Spleen (tissue), 7 donors: ENCODE measurements at regions not wholly inside any gene's neighbourhood (a gene's known extent, or its start where the extent isn't known, plus 50 kb on each side); places are given as distances from the start of the nearest gene placed in this dataset.

ENCODE experiments used
- POLR2A ChIP-seq, 3 donors: fragments of 450-650 bp; IDR thresholded peaks; one replicate each; pipeline ENCODE4 v1.5.1; 2017; ENCODE audit warnings: antibody characterized with exemption in 3 of 3, mild to moderate bottlenecking in 1 of 3
- TF ChIP-seq, protein P1 (sequence below), 11 experiments: fragments of 200-600 bp in 7 of 11; fragments of 450-650 bp in 4 of 11; sonication (generic) in 4 of 11; IDR thresholded peaks in 8 of 11; conservative IDR thresholded peaks in 3 of 11; 1 replicate in 7 of 11; 2 replicates in 4 of 11; pipeline versions ENCODE4 v1.4.0 to v1.8.0; 2016 to 2021; ENCODE audit warnings: antibody characterized with exemption in 11 of 11, inconsistent platforms in 4 of 11, mild to moderate bottlenecking in 1 of 11
- donor health status: DM: no; HTN: no; CAD: no; lungs with moderate emphysema.
- donor health status: DM: no; HTN: no; CAD: no.
- donor health status: DM: no; HTN: no; CAD: no.

DNA sequence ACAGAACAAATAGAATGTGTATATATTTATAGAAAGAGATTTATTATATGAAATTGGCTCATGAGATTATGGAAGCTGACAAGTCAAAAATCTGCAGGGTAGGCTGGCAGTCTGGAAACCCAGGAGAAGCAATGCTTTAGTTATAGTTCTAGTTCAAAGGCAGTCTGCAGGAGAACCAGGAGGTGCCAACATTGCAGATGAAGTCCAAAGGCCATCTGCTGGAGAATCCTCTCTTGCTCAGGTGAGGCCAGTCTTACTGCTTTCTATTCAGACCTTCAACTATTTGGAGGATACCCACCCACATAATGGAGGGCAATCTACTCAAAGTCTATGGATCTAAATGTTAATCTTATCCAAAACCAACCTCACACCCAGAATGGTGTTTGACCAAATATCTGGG, 75.9 kb upstream of the MRPS6 start:
- TF ChIP-seq, protein P1, sequence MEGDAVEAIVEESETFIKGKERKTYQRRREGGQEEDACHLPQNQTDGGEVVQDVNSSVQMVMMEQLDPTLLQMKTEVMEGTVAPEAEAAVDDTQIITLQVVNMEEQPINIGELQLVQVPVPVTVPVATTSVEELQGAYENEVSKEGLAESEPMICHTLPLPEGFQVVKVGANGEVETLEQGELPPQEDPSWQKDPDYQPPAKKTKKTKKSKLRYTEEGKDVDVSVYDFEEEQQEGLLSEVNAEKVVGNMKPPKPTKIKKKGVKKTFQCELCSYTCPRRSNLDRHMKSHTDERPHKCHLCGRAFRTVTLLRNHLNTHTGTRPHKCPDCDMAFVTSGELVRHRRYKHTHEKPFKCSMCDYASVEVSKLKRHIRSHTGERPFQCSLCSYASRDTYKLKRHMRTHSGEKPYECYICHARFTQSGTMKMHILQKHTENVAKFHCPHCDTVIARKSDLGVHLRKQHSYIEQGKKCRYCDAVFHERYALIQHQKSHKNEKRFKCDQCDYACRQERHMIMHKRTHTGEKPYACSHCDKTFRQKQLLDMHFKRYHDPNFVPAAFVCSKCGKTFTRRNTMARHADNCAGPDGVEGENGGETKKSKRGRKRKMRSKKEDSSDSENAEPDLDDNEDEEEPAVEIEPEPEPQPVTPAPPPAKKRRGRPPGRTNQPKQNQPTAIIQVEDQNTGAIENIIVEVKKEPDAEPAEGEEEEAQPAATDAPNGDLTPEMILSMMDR (IDR thresholded peaks at IDR 0.05 in 8 of 11, conservative IDR thresholded peaks at IDR 0.05 in 3 of 11): no peak
- TF ChIP-seq POLR2A (IDR thresholded peaks at IDR 0.05): no peak
